HG02840 (cell line): ENCODE measurements at regions not wholly inside any gene's neighbourhood (a gene's known extent, or its start where the extent isn't known, plus 50 kb on each side); places are given as distances from the start of the nearest gene placed in this dataset.
"Not testable (repeated sequence)": the region's sequence is repeated elsewhere in the genome, so short reads cannot be mapped to it uniquely, and the experiment has no call there.

Source experiments
- ATAC-seq: cut with Tn5 transposase; IDR thresholded peaks from one replicate; pipeline ENCODE4 v1.9.1; 2021; ENCODE audit warnings: mild to moderate bottlenecking, moderate library complexity, moderate number of reproducible peaks; ENCODE audit not compliant: unreplicated experiment, low FRiP score

DNA sequence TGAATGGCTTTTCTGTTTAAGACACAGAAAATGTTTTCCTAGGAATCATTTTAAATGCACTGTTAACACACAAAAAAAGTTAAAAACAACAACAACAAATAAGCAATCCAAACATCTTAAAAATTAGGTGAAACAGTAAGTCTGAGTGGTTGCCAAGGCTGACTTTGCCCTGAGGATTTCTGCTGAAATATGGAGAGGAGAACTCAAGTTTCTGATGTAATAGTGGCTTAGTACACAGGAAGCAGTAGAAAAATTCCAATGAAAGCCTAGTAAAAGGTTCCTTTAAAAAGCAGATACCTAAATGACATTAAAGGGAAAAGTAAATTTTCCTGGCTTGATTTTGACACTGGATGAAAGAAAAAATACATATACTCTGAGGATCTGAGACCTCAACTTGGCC is 184.2 kb downstream of the EPM2A start:
- ATAC-seq, result no peak

- ATAC-seq, result no peak
These were observed 180.2 kb downstream of the EPM2A start for GRCh38 chr6:145555084-145555483.

GRCh38 chr6:145557474-145557873 is 177.8 kb downstream of the EPM2A start:
- no peak for ATAC-seq

GRCh38 chr6:145559836-145560235 is 175.5 kb downstream of the EPM2A start:
- ATAC-seq, result no peak

GRCh38 chr6:145561095-145562072 is 173.9 kb downstream of the EPM2A start:
- no peak for ATAC-seq

- no peak for ATAC-seq
These were observed 172.3 kb downstream of the EPM2A start for GRCh38 chr6:145562771-145563615.

DNA sequence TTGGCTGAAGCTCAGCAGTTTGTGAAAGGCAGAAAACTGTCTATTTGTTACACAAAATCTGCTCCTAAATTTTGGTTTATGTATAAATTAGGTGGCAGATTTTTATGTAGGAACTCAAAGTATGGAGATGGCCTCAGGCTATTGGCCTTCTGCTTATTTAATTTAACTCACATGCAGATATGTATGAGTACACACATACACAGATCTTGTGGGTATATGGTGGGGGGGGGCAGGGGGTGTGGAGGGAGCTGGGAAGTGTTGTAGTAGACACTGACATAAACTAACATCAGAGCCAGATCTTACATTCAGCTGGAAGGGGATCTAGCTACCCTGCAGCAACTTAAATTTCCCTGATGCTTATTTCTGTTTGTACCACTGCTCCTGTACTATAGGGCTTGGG is 170.8 kb downstream of the EPM2A start:
- ATAC-seq, result no peak

DNA sequence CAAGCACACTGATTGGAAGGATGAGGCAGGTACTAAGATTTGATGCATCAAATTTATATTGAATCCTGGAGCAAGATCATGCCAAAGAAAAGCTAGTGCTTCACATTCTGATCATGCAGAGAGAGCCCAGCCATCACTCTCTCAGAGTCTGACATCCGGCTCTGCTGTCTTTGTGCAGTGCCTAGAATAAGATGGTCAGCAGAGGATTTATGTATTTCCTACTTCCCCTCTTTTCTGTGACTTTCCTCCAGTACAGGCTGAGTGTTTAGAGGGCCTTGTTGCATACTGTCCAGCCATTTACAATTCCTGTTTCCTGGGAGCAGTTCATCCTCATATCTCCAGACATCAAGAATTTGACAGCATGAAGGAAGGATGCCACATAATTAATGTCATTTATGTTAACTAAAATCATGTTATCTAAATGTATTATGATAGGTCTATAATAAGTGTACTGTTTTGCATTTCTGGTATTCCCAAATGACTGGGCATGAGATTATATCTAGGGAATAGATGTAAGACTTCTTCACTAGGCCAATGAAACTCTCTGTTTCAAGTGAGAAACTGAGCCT is 167.6 kb downstream of the EPM2A start:
- ATAC-seq, result no peak

- no peak for ATAC-seq
These were observed 166.2 kb downstream of the EPM2A start for GRCh38 chr6:145569140-145569539.

DNA sequence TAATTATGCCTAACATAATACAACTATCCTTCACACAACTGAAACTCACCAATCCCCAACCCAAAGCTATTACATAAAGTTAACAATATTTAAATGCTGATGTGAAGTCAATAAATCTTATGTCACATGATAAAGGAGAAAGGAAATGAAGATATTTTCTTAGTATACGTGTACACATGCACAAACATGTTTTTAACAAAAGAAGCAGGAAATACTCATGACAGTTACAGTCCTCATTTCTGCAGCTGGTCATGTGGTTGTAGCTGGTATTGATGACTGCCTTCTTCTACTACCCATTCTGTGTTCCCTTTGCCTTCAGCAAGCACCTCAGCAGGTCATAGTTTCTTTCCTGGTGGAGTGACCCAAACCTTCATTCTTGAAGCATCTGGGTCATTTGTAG is 165.0 kb downstream of the EPM2A start:
- not testable (repeated sequence) for ATAC-seq

DNA sequence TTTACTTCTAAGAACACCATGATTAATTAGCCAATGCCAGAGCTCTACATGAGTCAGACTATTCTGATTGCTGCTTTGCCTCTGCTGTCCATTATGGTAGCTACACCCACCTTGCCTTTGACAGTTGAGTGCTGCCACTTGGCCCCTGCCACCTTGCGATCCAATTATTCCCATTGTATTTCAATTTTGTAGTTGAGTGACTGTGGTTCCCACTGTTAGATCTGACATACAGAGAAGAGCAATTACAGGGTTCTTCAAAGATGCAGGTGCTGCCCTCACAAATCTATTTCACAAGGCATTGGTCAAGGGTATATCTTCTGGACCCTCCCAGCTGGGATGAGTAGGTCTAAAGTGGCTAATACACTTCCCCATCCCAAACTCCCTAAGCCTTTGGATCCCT is 161.1 kb downstream of the EPM2A start:
- ATAC-seq, result not testable (repeated sequence)
